GM11168 (cell line): ENCODE measurements at regions not wholly inside any gene's neighbourhood (a gene's known extent, or its start where the extent isn't known, plus 50 kb on each side); places are given as distances from the start of the nearest gene placed in this dataset.
"Not testable (repeated sequence)": the region's sequence is repeated elsewhere in the genome, so short reads cannot be mapped to it uniquely, and the experiment has no call there.

Experiments
- in situ Hi-C: fragments of 300-500 bp; cut with MboI; formaldehyde crosslinking; loops from one replicate; pipeline ENCODE4 v1.12.0; 2022; ENCODE audit warnings: low sequenced_read_pairs; ENCODE audit not compliant: unreplicated experiment

DNA sequence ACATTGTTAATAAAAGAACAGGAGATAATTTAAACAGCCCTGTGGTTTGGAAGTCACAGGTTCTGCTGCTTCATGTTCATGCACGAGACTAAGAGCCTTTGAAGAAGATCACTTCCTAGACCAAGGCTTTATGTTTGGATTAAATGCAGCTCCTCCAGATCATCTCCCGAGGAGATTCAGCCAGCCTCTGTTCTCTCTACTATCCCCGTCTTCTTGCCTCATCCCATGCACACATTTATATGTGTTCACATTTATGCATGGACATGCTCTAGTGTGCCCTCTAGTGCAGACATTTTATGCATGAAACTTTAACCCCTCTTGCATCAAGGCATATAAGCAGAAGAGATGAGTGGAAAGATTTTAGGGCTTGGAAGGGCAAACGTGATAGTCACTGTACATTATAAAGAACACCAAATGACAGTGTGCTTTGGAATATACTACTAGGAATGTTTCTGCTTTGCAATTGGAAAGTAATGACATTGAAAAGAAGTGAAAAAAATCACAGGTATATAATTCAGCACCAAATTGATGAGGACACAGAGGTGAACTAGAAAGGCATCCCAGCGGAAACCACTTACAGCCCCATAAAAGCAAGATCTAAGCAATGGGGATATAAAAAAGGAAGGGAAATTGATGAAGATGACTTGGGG is 271.5 kb upstream of the PLGLB2 start:
- in situ Hi-C loops = not testable (repeated sequence)

- in situ Hi-C loops = not testable (repeated sequence)
Measured at GRCh38 chr2:87476936-87477335, 271.0 kb upstream of the PLGLB2 start.

DNA sequence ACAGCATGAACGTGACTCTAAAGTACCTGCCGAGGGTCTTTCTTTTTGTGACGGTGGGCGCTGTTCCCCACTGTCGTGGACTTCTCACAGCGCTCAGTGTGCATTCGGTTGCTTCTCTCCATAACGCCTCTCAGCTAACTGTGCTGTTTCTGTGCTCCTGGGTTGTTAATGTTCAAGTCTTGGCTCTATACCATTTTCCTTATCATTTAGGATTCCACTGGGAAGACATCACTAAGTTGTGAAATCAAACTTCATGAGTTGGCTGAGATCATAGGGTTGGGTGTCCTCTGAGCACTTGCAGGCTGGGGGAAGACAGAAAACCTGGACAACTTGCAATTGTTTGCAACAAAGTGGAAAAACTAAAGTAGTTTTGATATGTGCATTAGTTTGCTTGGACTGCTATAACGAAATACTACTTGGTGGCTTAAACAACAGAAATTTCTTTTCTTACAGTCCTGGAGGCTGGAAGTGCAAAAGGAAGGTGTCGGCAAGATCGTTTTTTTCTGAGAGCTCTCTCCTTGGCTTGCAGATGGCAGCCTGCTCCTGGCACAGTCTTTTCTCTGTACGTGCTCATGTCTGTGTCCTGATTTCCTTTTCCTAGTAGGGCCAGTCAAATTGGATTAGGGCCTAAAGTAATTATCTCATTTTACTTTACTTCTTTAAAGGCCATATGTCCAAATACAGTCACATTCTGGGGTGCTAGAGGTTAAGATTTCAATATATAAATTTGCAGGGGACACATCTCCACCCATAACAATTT is 270.0 kb upstream of the PLGLB2 start:
- in situ Hi-C loops = not testable (repeated sequence)

- in situ Hi-C loops = not testable (repeated sequence)
Measured at GRCh38 chr2:87478911-87479310, 269.0 kb upstream of the PLGLB2 start.

GRCh38 chr2:87483093-87483680 is 264.7 kb upstream of the PLGLB2 start:
- in situ Hi-C loops = not testable (repeated sequence)

DNA sequence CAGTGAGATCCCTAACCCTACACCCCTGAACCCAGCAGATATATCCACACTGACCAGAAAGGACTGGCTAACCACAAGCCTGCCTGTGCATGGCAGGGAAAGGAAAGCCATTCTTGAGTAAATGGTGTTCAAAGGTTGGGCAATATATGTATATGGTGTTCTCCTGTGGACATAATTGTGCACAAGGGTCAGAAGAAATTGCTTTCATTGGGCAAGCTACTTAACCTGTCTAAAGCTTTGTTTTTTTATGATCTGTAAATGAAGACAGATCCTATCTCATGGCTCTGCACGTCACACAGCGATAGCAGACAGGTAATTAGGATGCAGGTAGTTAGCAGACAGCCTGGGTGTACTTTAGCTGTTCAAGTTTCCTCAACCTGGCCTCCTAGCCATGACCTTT is 263.5 kb upstream of the PLGLB2 start:
- in situ Hi-C loops = not testable (repeated sequence)

DNA sequence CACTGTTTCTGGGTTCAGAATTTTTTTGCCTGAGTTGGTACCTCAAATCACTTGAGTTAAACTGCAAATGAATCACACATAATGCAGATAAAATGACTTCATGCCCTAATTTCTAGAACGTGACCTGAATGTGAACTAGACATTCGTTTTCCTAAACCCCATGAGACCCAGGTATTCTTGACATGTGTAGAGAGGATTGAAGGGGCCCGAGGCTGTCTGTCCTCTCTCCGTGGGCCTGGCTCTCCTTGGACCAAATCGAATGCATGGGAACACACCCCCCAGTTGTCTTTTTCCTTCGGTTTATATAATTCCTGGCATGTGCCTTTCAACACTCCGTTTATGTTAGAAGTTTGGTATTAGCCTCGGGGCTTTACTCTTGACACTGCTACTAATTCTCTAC is 262.4 kb upstream of the PLGLB2 start:
- in situ Hi-C loops = not testable (repeated sequence)

DNA sequence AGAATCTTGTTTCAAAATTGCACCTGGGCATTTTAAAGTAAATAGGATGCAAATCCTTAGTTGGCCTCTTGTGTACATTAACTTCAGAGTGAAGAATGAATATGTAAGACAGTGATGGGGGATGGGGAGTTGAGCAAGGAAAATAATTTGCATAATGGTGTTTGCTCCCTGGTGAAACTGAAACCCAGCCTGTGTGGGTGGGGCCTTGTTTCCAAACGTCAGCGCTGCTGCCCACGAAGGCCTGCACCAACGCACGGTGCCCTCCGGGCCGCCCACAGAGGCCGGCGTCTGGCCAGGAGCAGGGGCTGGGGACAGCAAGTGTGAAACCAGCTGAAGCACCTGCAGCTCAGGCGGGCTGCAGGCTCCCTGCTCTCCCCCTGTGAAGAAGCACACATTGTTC is 262.0 kb upstream of the PLGLB2 start:
- in situ Hi-C loops = not testable (repeated sequence)

DNA sequence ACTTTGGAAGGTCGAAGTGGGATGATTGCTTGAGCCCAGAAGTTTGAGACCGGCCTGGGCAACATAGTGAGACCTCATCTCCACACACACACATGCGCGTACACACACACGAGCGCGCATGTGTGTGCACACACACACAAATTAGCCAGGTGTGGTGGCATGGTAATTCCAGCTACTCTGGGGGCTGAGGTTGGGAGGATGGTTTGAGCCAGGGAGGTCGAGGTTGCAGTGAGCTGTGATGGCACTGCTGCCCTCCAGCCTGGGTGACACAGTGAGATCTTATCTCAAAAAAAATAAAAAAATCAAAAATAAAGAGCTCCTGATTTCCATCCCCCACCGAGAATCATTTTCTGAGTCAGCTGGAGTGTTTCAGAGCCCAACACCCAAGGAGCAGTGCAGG is 261.5 kb upstream of the PLGLB2 start:
- in situ Hi-C loops = not testable (repeated sequence)

- in situ Hi-C loops = not testable (repeated sequence)
Measured at GRCh38 chr2:87488021-87488420, 259.9 kb upstream of the PLGLB2 start.

DNA sequence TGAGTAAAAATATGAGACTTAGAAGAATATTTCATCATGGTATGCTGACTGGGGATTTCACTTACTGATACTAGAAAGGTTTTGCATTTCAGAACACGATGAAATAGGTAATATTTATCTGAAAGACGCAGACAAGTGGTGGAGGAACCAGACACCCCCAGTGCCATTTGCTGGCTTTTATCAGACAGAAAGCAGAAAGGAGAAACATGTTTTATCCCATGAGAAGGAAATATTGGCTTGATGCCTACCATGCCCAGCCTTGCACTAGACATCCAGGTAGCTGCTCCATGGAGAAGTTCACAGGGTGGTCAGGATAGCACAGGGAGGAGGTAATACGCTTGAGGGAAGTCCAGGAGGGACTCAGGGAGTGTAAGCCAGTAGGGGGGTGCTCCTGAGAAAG is 258.9 kb upstream of the PLGLB2 start:
- in situ Hi-C loops = not testable (repeated sequence)

- in situ Hi-C loops = not testable (repeated sequence)
Measured at GRCh38 chr2:87494846-87495245, 253.0 kb upstream of the PLGLB2 start.

GRCh38 chr2:87495455-87495854 is 252.4 kb upstream of the PLGLB2 start:
- in situ Hi-C loops = not testable (repeated sequence)

DNA sequence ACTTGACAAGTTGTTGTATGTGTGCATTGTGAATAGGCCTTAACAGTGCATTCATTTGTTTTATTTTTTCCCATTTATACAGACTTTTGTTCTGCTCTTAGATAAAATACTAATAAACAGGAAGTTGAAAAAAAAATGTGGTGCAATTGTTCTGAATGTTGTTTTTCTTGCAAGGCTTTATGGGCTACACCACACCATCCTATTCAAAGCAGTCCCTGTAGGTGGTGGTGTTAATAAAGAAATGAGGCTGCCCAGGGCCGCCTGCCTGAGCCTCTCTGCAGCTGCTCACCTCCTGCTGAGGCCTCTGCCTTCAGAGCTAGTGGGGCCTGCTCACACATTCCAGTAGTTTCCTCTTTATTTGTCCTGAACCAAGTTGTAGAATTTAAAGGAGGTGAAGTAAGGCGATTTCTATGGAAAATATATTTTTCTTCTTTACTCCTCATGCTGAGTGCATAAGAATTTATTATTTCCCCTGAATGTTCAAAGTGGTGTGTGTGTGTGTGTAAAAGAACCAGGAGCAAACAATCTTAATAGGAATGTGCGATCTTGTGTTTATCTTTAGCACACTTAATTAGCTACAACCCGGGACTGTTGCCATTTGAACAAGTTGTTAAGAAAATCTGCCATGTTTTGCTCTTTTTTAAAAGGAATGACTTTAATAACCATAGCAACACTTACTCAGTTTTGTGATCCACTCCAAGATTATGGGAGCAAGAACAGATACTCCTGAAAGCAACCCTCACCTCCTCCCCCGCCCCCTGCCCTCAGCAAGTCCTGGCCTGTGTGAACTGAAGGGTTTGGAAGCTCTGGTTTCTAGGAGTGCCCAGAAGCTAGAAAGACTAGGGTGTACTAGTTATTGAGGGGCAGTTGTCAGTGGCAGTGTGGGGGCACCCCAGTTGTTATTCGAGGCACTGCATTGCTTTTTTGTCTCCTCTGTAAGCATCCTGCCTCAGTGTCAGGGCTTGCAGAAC is 251.6 kb upstream of the PLGLB2 start:
- in situ Hi-C loops = not testable (repeated sequence)

- in situ Hi-C loops = not testable (repeated sequence)
Measured at GRCh38 chr2:87497135-87497534, 250.8 kb upstream of the PLGLB2 start.

- in situ Hi-C loops = not testable (repeated sequence)
Measured at GRCh38 chr2:87497700-87498099, 250.2 kb upstream of the PLGLB2 start.

DNA sequence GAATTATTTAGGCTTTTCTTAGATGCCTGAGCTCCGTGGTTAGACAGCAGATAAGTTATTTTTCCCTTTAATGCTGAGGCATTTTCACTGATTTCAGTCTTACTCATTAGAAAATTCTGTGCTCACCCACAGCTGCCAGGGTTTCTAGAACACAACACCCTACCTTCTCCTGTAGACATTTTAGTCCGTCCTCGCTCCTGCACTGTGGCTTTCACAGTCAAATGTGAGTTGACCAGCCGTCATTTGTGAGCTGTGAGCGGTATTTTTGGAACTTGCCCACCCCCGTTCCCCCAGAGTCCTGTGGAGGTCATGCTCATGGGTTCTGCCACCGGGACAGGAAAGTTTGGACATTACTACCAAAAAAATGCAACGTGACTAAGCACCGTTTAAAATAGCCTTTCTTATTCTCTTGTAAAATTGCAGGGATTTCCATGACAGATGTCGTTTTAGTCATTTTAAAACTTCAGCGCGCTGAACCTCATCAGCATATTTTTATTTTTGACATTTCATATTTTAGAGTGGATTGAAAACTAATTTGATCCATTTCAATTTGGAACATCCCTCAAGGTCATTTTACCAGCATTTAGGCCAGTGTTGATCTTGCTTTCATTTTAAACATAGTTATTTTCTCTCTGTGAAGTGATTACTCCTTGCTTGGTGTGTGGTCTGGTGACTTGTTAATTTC is 249.6 kb upstream of the PLGLB2 start:
- in situ Hi-C loops = not testable (repeated sequence)

- in situ Hi-C loops = not testable (repeated sequence)
Measured at GRCh38 chr2:87498854-87499238, 249.0 kb upstream of the PLGLB2 start.

- in situ Hi-C loops = not testable (repeated sequence)
Measured at GRCh38 chr2:87499860-87500259, 248.0 kb upstream of the PLGLB2 start.

DNA sequence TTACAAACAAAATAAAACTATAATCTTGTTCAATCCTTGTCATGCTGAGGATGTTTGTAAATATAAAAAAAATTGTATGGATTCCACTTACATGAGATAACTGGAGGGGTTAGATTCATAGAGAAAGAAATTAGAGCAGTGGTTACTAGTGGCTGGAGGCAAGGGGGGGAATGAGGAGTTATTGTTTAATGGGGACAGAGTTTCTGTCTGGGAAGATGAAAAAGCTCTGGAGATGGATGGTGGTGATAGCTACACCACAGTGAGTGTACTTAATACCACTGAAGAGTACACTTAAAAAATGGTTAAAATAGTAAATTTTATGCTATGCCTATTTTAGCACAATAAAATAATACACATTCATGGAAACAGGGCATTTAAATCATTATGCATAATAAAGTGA is 247.5 kb upstream of the PLGLB2 start:
- in situ Hi-C loops = not testable (repeated sequence)
